Body of pancreas (tissue), 4 donors: ENCODE measurements at regions not wholly inside any gene's neighbourhood (a gene's known extent, or its start where the extent isn't known, plus 50 kb on each side); places are given as distances from the start of the nearest gene placed in this dataset.
"Not testable (repeated sequence)": the region's sequence is repeated elsewhere in the genome, so short reads cannot be mapped to it uniquely, and the experiment has no call there.

Source experiments
- CTCF ChIP-seq, 7 experiments: fragments of 450-650 bp in 4 of 7; fragments of 200-600 bp in 3 of 7; sonication (generic) in 3 of 7; IDR thresholded peaks; one replicate each; pipeline ENCODE4 v1.5.1; 2016 to 2019; ENCODE audit warnings: antibody characterized with exemption in 7 of 7
- POLR2A ChIP-seq, 3 donors: fragments of 450-650 bp; IDR thresholded peaks; one replicate each; pipeline ENCODE4 v1.6.1; 2016; ENCODE audit warnings: antibody characterized with exemption in 3 of 3, mild to moderate bottlenecking in 2 of 3

GRCh38 chr5:50537534-50537933, 96.4 kb upstream of the EMB start:
- TF ChIP-seq CTCF, POLR2A (IDR thresholded peaks at IDR 0.05): not testable (repeated sequence)
